ENCODE measurements at regions not wholly inside any gene's neighbourhood (a gene's known extent, or its start where the extent isn't known, plus 50 kb on each side); places are given as distances from the start of the nearest gene placed in this dataset.

GRCh38 chr16:79327836-79328235 is 272.7 kb downstream of the MAF start:
- FAIRE-seq, result no peak

- no peak for FAIRE-seq
Measured at GRCh38 chr16:79326549-79326948, 274.0 kb downstream of the MAF start.

- no peak for FAIRE-seq
Measured at GRCh38 chr16:79325226-79325945, 275.2 kb downstream of the MAF start.

- no peak for FAIRE-seq
Measured at GRCh38 chr16:79320956-79321355, 279.6 kb downstream of the MAF start.

GRCh38 chr16:79318143-79318899 is 282.2 kb downstream of the MAF start:
- no peak for FAIRE-seq

GRCh38 chr16:79317521-79317920 is 283.0 kb downstream of the MAF start:
- FAIRE-seq, result no peak

GRCh38 chr16:79317026-79317425 is 283.5 kb downstream of the MAF start:
- FAIRE-seq, result no peak

GRCh38 chr16:79316004-79316458 is 284.5 kb downstream of the MAF start:
- FAIRE-seq, result no peak

- FAIRE-seq, result no peak
Measured at GRCh38 chr16:79312502-79312901, 288.0 kb downstream of the MAF start.

GRCh38 chr16:79310710-79311109 is 289.8 kb downstream of the MAF start:
- no peak for FAIRE-seq

- no peak for FAIRE-seq
Measured at GRCh38 chr16:79309606-79310005, 290.9 kb downstream of the MAF start.

- no peak for FAIRE-seq
Measured at GRCh38 chr16:79307214-79307613, 293.3 kb downstream of the MAF start.

- no peak for FAIRE-seq
Measured at GRCh38 chr16:79305074-79305473, 295.5 kb downstream of the MAF start.

- FAIRE-seq, result no peak
Measured at GRCh38 chr16:79303959-79304387, 296.6 kb downstream of the MAF start.

- FAIRE-seq, result no peak
Measured at GRCh38 chr16:79303206-79303605, 297.3 kb downstream of the MAF start.

- FAIRE-seq, result no peak
Measured at GRCh38 chr16:79302731-79303130, 297.8 kb downstream of the MAF start.

- FAIRE-seq, result no peak
Measured at GRCh38 chr16:79301051-79301450, 299.5 kb downstream of the MAF start.

- no peak for FAIRE-seq
Measured at GRCh38 chr16:79298894-79299799, 301.4 kb downstream of the MAF start.

GRCh38 chr16:79298476-79298875 is 302.1 kb downstream of the MAF start:
- FAIRE-seq, result no peak

GRCh38 chr16:79297805-79298204 is 302.7 kb downstream of the MAF start:
- FAIRE-seq, result no peak

- FAIRE-seq, result no peak
Measured at GRCh38 chr16:79297296-79297695, 303.2 kb downstream of the MAF start.

- peak; percentile 55 for FAIRE-seq
Measured at GRCh38 chr16:79296491-79296890, 304.0 kb downstream of the MAF start.

GRCh38 chr16:79295746-79296145 is 304.8 kb downstream of the MAF start:
- FAIRE-seq, result no peak
